ENCODE measurements at regions not wholly inside any gene's neighbourhood (a gene's known extent, or its start where the extent isn't known, plus 50 kb on each side); places are given as distances from the start of the nearest gene placed in this dataset.

- DNase-seq, result no peak
These were observed 395.3 kb downstream of the TSN start for GRCh38 chr2:122150524-122151280.

GRCh38 chr2:122152571-122152970 is 397.1 kb downstream of the TSN start:
- Histone ChIP-seq H3K27ac (no peak overlapping the region), H3K4me3 (no peak overlapping the region), H3K36me3 (no peaks in the 10 kb centered on the region), H3K9me3 (no peaks in the 10 kb centered on the region), H3K27me3 (no peaks in the 10 kb centered on the region), H3K4me1 (no peaks in the 10 kb centered on the region)
- TF ChIP-seq CTCF (IDR thresholded peaks at IDR 0.05) (no peak), POLR2A (IDR thresholded peaks at IDR 0.05) (no peak)
- no peak for DNase-seq

More at GRCh38 chr2:122150524-122151280, 395.3 kb downstream of the TSN start:
- no peaks in the 10 kb centered on the region for H3K9me3 ChIP-seq
- no peaks in the 10 kb centered on the region for H3K27me3 ChIP-seq
- no peaks in the 10 kb centered on the region for H3K4me1 ChIP-seq
- TF ChIP-seq POLR2A (IDR thresholded peaks at IDR 0.05) (no peak), CTCF (IDR thresholded peaks at IDR 0.05) (no peak)
- H3K27ac ChIP-seq, result no peak overlapping the region
- H3K4me3 ChIP-seq, result no peak overlapping the region
- no peaks in the 10 kb centered on the region for H3K36me3 ChIP-seq

GRCh38 chr2:122156176-122156890 is 400.9 kb downstream of the TSN start:
- no peak for TF ChIP-seq CTCF (IDR thresholded peaks at IDR 0.05)
- no peak for TF ChIP-seq POLR2A (IDR thresholded peaks at IDR 0.05)
- no peaks in the 10 kb centered on the region for H3K27me3 ChIP-seq
- H3K27ac ChIP-seq, result no peak overlapping the region
- DNase-seq, result no peak
- H3K9me3 ChIP-seq, result no peaks in the 10 kb centered on the region
- no peaks in the 10 kb centered on the region for H3K36me3 ChIP-seq
- no peak overlapping the region for H3K4me3 ChIP-seq
- no peaks in the 10 kb centered on the region for H3K4me1 ChIP-seq

GRCh38 chr2:122157158-122157557 is 401.7 kb downstream of the TSN start:
- no peak for DNase-seq
- H3K9me3 ChIP-seq, result no peaks in the 10 kb centered on the region
- H3K36me3 ChIP-seq, result no peaks in the 10 kb centered on the region
- H3K27ac ChIP-seq, result no peak overlapping the region
- TF ChIP-seq POLR2A (IDR thresholded peaks at IDR 0.05) (no peak), CTCF (IDR thresholded peaks at IDR 0.05) (no peak)
- H3K27me3 ChIP-seq, result no peaks in the 10 kb centered on the region
- no peaks in the 10 kb centered on the region for H3K4me1 ChIP-seq
- H3K4me3 ChIP-seq, result no peak overlapping the region

GRCh38 chr2:122163617-122164016 is 408.2 kb downstream of the TSN start:
- H3K36me3 ChIP-seq, result no peaks in the 10 kb centered on the region
- no peak for DNase-seq
- H3K9me3 ChIP-seq, result no peaks in the 10 kb centered on the region
- TF ChIP-seq CTCF (IDR thresholded peaks at IDR 0.05) (no peak), POLR2A (IDR thresholded peaks at IDR 0.05) (no peak)
- no peak overlapping the region for H3K27ac ChIP-seq
- H3K27me3 ChIP-seq, result no peaks in the 10 kb centered on the region
- H3K4me3 ChIP-seq, result no peak overlapping the region
- H3K4me1 ChIP-seq, result no peaks in the 10 kb centered on the region

All from Peyer's patch (tissue), 4 donors.